GM12865 (cell line): ENCODE measurements at regions not wholly inside any gene's neighbourhood (a gene's known extent, or its start where the extent isn't known, plus 50 kb on each side); places are given as distances from the start of the nearest gene placed in this dataset.

Source experiments
- DNase-seq: peaks from one replicate; pipeline ENCODE4 v3.0.0; 2010; ENCODE audit warnings: low read depth
- H3K4me3 ChIP-seq: 2 replicates; pipeline ENCODE4 v1.5.1; 2011; ENCODE audit warnings: mild to moderate bottlenecking, low read depth, low read length, control low read depth
- CTCF ChIP-seq: IDR thresholded peaks from 2 replicates; pipeline ENCODE4 v1.5.1; 2011; ENCODE audit warnings: low read length, control low read depth, low read depth, inconsistent platforms; ENCODE audit not compliant: insufficient read depth; ENCODE audit errors: missing control alignments

GRCh38 chr7:13508586-13508985 lies 480.9 kb downstream of the ETV1 start:
- H3K4me3 ChIP-seq, result no peak overlapping the region
- no peak for DNase-seq
- TF ChIP-seq CTCF, result no peak

- H3K4me3 ChIP-seq, result no peak overlapping the region
- DNase-seq, result no peak
- TF ChIP-seq CTCF, result no peak
These were observed 470.7 kb downstream of the ETV1 start for GRCh38 chr7:13518738-13519137.

- TF ChIP-seq CTCF, result no peak
- DNase-seq, result no peak
- H3K4me3 ChIP-seq, result no peak overlapping the region
These were observed 465.4 kb downstream of the ETV1 start for GRCh38 chr7:13524076-13524475.

- no peak overlapping the region for H3K4me3 ChIP-seq
- no peak for DNase-seq
- no peak for TF ChIP-seq CTCF
These were observed 457.3 kb downstream of the ETV1 start for GRCh38 chr7:13532028-13532753.

GRCh38 chr7:13538669-13539068 lies 450.8 kb downstream of the ETV1 start:
- DNase-seq, result no peak
- H3K4me3 ChIP-seq, result no peak overlapping the region
- TF ChIP-seq CTCF, result no peak

GRCh38 chr7:13540429-13540828 lies 449.0 kb downstream of the ETV1 start:
- no peak for DNase-seq
- TF ChIP-seq CTCF, result no peak
- no peak overlapping the region for H3K4me3 ChIP-seq

GRCh38 chr7:13541326-13541725 lies 448.1 kb downstream of the ETV1 start:
- no peak for TF ChIP-seq CTCF
- no peak for DNase-seq
- no peak overlapping the region for H3K4me3 ChIP-seq
